Peyer's patch (tissue), 4 donors: ENCODE measurements at regions not wholly inside any gene's neighbourhood (a gene's known extent, or its start where the extent isn't known, plus 50 kb on each side); places are given as distances from the start of the nearest gene placed in this dataset.

Source experiments
- DNase-seq, 3 donors: peaks; one replicate each; pipeline ENCODE4 v3.0.0-alpha.2; 2017 to 2019
- H3K27ac ChIP-seq, 4 donors: fragments of 200-600 bp; sonication (generic); one replicate each; pipeline ENCODE4 v1.5.1; 2016 to 2019
- H3K27me3 ChIP-seq, 2 donors: fragments of 200-600 bp; sonication (generic); one replicate each; pipeline ENCODE4 v1.5.1; 2019
- H3K36me3 ChIP-seq, 3 donors: fragments of 200-600 bp; sonication (generic); one replicate each; pipeline ENCODE4 v1.5.1; 2016 to 2019
- H3K4me1 ChIP-seq, 4 donors: fragments of 200-600 bp; sonication (generic); one replicate each; pipeline ENCODE4 v1.5.1; 2016 to 2019
- H3K4me3 ChIP-seq, 4 donors: fragments of 200-600 bp; sonication (generic); 1 replicate in 3 of 4; 2 replicates in 1 of 4; pipeline ENCODE4 v1.5.1; 2016 to 2019; ENCODE audit warnings: mild to moderate bottlenecking in 1 of 4
- H3K9me3 ChIP-seq, 4 donors: fragments of 200-600 bp; sonication (generic); one replicate each; pipeline ENCODE4 v1.5.1; 2016 to 2019; ENCODE audit warnings: mild to moderate bottlenecking in 1 of 4
- CTCF ChIP-seq, 6 experiments: fragments of 450-650 bp in 4 of 6; fragments of 200-600 bp in 2 of 6; sonication (generic) in 1 of 6; IDR thresholded peaks; one replicate each; pipeline ENCODE4 v1.5.1; 2017 to 2019; ENCODE audit warnings: antibody characterized with exemption in 6 of 6, mild to moderate bottlenecking in 3 of 6, moderate library complexity in 1 of 6
- POLR2A ChIP-seq, 2 donors: fragments of 450-650 bp; IDR thresholded peaks; one replicate each; pipeline ENCODE4 v1.5.1; 2017; ENCODE audit warnings: antibody characterized with exemption in 2 of 2, mild to moderate bottlenecking in 2 of 2, moderate library complexity in 2 of 2

- DNase-seq = no peak
Measured at GRCh38 chr7:118327174-118327573, 102.7 kb downstream of the ANKRD7 start.

GRCh38 chr7:118328505-118329211 lies 104.2 kb downstream of the ANKRD7 start:
- Histone ChIP-seq H3K27me3 (no peaks in the 10 kb centered on the region), H3K4me3 (no peak overlapping the region), H3K27ac (no peak overlapping the region), H3K4me1 (no peaks in the 10 kb centered on the region), H3K36me3 (no peaks in the 10 kb centered on the region), H3K9me3 (no peaks in the 10 kb centered on the region)
- no peak for TF ChIP-seq CTCF (IDR thresholded peaks at IDR 0.05)
- no peak for TF ChIP-seq POLR2A (IDR thresholded peaks at IDR 0.05)
- DNase-seq = no peak

More at GRCh38 chr7:118327174-118327573, 102.7 kb downstream of the ANKRD7 start:
- H3K4me1 ChIP-seq = no peaks in the 10 kb centered on the region
- H3K27ac ChIP-seq = no peak overlapping the region
- H3K4me3 ChIP-seq = no peak overlapping the region
- H3K27me3 ChIP-seq = no peaks in the 10 kb centered on the region
- no peak for TF ChIP-seq CTCF (IDR thresholded peaks at IDR 0.05)
- no peak for TF ChIP-seq POLR2A (IDR thresholded peaks at IDR 0.05)
- no peaks in the 10 kb centered on the region for H3K36me3 ChIP-seq
- H3K9me3 ChIP-seq = no peaks in the 10 kb centered on the region

- Histone ChIP-seq H3K9me3 (no peaks in the 10 kb centered on the region), H3K4me1 (no peaks in the 10 kb centered on the region), H3K27ac (no peak overlapping the region), H3K36me3 (no peaks in the 10 kb centered on the region), H3K27me3 (no peaks in the 10 kb centered on the region), H3K4me3 (no peak overlapping the region)
- no peak for DNase-seq
- TF ChIP-seq POLR2A (IDR thresholded peaks at IDR 0.05) (no peak), CTCF (IDR thresholded peaks at IDR 0.05) (no peak)
Measured at GRCh38 chr7:118330388-118330787, 105.9 kb downstream of the ANKRD7 start.

- DNase-seq = no peak
- H3K27me3 ChIP-seq = no peaks in the 10 kb centered on the region
- TF ChIP-seq CTCF (IDR thresholded peaks at IDR 0.05) (no peak), POLR2A (IDR thresholded peaks at IDR 0.05) (no peak)
- H3K36me3 ChIP-seq = no peaks in the 10 kb centered on the region
- no peaks in the 10 kb centered on the region for H3K9me3 ChIP-seq
- H3K4me3 ChIP-seq = no peak overlapping the region
- H3K27ac ChIP-seq = no peak overlapping the region
- no peaks in the 10 kb centered on the region for H3K4me1 ChIP-seq
Measured at GRCh38 chr7:118346748-118347147, 122.2 kb downstream of the ANKRD7 start.

GRCh38 chr7:118349604-118350003 lies 125.1 kb downstream of the ANKRD7 start:
- DNase-seq = no peak
- Histone ChIP-seq H3K4me1 (no peaks in the 10 kb centered on the region), H3K9me3 (no peaks in the 10 kb centered on the region), H3K27ac (no peak overlapping the region), H3K4me3 (no peak overlapping the region), H3K27me3 (no peaks in the 10 kb centered on the region), H3K36me3 (no peaks in the 10 kb centered on the region)
- no peak for TF ChIP-seq POLR2A (IDR thresholded peaks at IDR 0.05)
- TF ChIP-seq CTCF (IDR thresholded peaks at IDR 0.05) = no peak

- TF ChIP-seq CTCF (IDR thresholded peaks at IDR 0.05) (no peak), POLR2A (IDR thresholded peaks at IDR 0.05) (no peak)
- Histone ChIP-seq H3K4me3 (no peak overlapping the region), H3K27me3 (no peaks in the 10 kb centered on the region), H3K4me1 (no peaks in the 10 kb centered on the region), H3K27ac (no peak overlapping the region), H3K36me3 (no peaks in the 10 kb centered on the region), H3K9me3 (no peaks in the 10 kb centered on the region)
- DNase-seq = no peak
Measured at GRCh38 chr7:118350260-118350659, 125.8 kb downstream of the ANKRD7 start.
